ENCODE measurements at regions not wholly inside any gene's neighbourhood (a gene's known extent, or its start where the extent isn't known, plus 50 kb on each side); places are given as distances from the start of the nearest gene placed in this dataset.

DNA sequence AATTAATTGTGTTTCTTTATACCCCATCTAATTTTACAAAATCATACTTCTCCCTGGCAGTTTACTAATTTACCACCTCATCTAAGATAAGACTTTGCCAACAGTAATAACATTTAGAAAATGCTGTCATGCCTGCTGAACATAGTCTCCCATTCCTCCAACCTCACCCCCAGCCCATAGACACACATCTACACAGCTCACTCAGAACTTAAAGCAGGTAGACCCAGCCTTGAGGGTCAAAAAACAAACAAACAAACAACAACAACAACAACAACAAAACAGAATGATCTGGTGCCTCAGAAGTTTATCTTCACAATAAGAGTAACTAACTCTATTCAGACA is 94.0 kb downstream of the ZC3H11B start:
- in situ Hi-C loops (cut with MboI; ENCODE audit: low pct_unique_long_range_greater_than_20kb in 2 of 9, low sequenced_read_pairs in 9 of 9, unreplicated experiment in 9 of 9) = no loop called here
- peaks cover 0 to 8% of the 10 kb centered on the region in 2 donors for H3K4me1 ChIP-seq (replicated peaks in 1 of 2)
- no peak for ATAC-seq (replicated peaks in 6 of 8)
- no peak overlapping the region for H3K4me3 ChIP-seq
- H3K27ac ChIP-seq = no peak overlapping the region

DNA sequence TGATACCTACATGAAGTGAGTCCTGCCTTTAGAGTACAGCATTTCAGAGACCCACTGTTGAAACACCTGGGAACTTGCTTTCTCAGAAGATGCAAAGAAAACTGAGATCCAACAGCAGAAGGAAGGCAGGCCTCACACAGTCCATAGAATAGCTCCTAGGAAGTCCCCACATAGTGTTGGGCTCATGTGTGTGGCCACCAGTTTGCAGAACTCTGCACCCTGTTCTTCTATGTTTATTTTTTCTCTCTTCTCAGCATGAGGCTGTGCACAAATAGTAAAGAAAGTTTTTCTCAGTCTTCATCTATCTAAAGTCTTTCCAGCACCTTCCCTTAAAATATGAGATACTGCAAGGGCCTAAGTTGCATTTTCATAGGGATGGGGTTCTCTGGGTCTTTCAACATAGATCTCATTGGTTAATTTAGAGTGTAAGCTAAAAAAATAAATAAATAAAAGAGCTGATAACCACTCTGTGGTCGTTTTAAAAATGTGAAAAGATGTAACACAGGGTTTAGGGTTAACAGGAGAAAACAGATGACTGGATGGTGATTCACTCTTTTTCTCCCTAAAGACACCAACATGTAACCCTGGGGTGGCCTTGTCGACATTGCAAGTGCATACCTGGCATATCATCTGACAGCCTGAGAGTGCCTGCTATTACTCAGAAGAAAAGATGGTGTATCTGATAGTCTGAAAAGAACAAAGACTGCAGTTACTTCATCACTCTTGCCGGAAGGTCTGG is 94.6 kb downstream of the ZC3H11B start:
- Histone ChIP-seq H3K27ac (no peak overlapping the region), H3K4me1 (replicated peaks in 1 of 2) (peaks cover 0 to 4% of the 10 kb centered on the region in 2 donors), H3K4me3 (no peak overlapping the region)
- no peak for ATAC-seq (replicated peaks in 6 of 8)
- in situ Hi-C loops (cut with MboI; ENCODE audit: low pct_unique_long_range_greater_than_20kb in 2 of 9, low sequenced_read_pairs in 9 of 9, unreplicated experiment in 9 of 9) = no loop called here
- 0 to 79% (median 60%) methylated on average over 2 to 3 of the region's 3 CpGs for WGBS, 10 experiments

DNA sequence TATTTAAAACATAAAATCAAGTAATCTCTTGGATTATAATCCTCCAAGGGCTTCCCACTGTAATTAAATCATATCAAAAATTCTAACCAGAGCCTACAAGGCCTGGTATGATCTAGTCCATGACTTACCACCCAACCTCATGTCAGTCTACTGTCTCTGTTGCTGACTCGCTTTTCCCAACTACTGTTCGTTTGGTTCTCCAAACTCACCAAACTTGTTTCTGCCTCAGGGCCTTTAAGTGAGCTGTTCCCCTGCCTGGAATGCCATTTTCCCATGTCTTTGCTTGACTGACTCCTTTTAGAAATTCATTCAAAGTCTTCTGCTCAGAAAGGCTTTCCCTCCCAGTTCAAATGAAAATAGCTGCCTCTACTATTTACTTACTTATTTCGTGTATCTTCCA is 95.9 kb downstream of the ZC3H11B start:
- in situ Hi-C loops (cut with MboI; ENCODE audit: low pct_unique_long_range_greater_than_20kb in 2 of 9, low sequenced_read_pairs in 9 of 9, unreplicated experiment in 9 of 9) = no loop called here

DNA sequence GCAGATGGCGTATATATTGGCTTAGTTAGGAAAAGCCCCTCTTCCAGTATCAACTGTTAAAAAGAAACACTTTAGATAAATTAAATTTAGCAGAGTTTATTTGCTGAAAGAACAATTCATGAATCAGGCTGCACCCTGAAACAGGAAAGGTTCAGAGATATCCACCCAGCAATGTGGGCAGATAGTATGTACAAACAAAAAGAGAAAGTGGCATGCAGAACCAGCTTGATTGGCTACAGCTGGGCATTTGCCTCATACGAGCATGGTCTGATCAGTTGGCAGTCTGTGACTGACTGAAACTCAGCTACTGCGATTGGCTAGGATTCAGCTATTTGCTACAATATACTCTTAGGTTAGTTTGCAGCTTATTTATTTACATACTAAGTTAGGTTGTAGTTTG is 98.2 kb downstream of the ZC3H11B start:
- Histone ChIP-seq H3K4me1 (replicated peaks in 1 of 2) (no peaks in the 10 kb centered on the region), H3K4me3 (no peak overlapping the region), H3K27ac (no peak overlapping the region)
- in situ Hi-C loops (cut with MboI; ENCODE audit: low pct_unique_long_range_greater_than_20kb in 2 of 9, low sequenced_read_pairs in 9 of 9, unreplicated experiment in 9 of 9) = no loop called here
- no peak for ATAC-seq (replicated peaks in 6 of 8)
- 25 to 94% (median 91%) methylated on average over 1 to 3 of the region's 3 CpGs; no CpG with 5 or more reads in 1 of the 10 experiments for WGBS, 10 experiments

More for the DNA sequence above, 95.9 kb downstream of the ZC3H11B start:
- Histone ChIP-seq H3K4me1 (replicated peaks in 1 of 2) (no peaks in the 10 kb centered on the region), H3K27ac (no peak overlapping the region), H3K4me3 (no peak overlapping the region)
- no peak for ATAC-seq (replicated peaks in 6 of 8)
- WGBS, 10 experiments = 57 to 100% (median 78%) methylated on average over 1 to 3 of the region's 3 CpGs; no CpG with 5 or more reads in 1 of the 10 experiments

DNA sequence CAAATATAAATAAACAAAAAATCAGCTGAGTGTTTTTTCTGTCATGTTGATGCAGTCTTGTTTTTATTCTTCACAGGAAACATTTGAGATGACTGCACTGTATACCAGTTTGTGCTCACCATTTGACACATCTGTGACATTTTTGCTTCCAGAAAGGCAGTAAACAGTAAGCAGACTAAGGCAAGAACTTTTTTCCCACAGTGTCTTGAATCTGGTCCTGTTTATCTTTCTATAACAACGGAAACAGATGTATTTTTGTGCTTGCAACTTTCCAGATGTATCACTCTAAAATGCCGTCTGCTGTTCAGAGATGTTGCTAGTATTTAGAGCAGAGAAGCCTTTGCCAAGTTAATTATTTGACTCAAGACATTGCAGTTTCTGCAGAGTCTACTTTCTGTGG is 105.5 kb downstream of the ZC3H11B start:
- no peak for ATAC-seq (replicated peaks in 6 of 8)
- 6 to 95% (median 77%) methylated on average over 2 of the region's 2 CpGs; no CpG with 5 or more reads in 5 of the 10 experiments for WGBS, 10 experiments
- Histone ChIP-seq H3K4me3 (no peak overlapping the region), H3K27ac (no peak overlapping the region), H3K4me1 (replicated peaks in 1 of 2) (peaks cover 0 to 9% of the 10 kb centered on the region in 2 donors)
- in situ Hi-C loops (cut with MboI; ENCODE audit: low pct_unique_long_range_greater_than_20kb in 2 of 9, low sequenced_read_pairs in 9 of 9, unreplicated experiment in 9 of 9) = no loop called here

DNA sequence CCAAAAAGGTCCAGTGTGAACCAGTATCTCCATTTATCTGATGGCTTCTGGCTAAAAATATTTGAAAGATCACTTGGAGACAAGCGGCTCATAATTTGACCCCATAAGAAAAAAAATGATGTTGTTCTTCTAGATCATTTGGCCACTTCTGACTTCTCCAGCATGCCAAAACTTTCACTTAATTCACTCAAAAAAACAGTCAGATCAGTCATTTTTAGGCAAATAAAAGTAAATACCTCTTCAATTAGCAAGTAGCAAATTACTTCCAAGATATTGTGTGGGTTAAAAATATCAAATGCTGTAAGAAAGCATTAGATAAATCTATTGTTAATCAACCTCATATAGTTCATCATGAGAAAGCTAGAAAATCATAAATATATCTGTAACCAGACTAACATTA is 106.0 kb downstream of the ZC3H11B start:
- 14 to 100% (median 95%) methylated on average over 1 of the region's 1 CpG; no CpG with 5 or more reads in 2 of the 10 experiments for WGBS, 10 experiments
- ATAC-seq (replicated peaks in 6 of 8) = no peak
- Histone ChIP-seq H3K4me1 (replicated peaks in 1 of 2) (peaks cover 0 to 9% of the 10 kb centered on the region in 2 donors), H3K27ac (no peak overlapping the region), H3K4me3 (no peak overlapping the region)
- in situ Hi-C loops (cut with MboI; ENCODE audit: low pct_unique_long_range_greater_than_20kb in 2 of 9, low sequenced_read_pairs in 9 of 9, unreplicated experiment in 9 of 9) = no loop called here

DNA sequence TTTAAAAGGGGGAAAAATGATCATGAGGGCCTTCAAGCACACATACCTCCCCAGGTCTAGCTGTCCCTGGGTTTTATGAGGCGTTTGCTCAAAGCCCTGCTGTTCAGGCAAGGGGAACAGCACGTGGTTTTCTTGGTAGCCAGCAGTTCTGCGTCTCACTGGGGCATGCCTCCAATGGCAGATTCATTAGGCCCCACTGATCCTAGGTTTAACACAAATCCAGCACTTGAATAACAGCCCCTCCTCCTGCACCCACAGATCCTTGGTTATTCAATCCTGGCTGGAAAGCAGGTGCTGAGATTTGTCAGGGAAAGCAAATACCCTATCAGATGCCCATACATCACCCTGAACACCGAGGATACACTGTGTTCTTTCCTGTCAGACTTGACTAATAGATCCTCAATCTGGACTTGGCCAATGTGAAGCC is 106.4 kb downstream of the ZC3H11B start:
- peaks cover 0 to 9% of the 10 kb centered on the region in 2 donors for H3K4me1 ChIP-seq (replicated peaks in 1 of 2)
- peak in 5 of 8 experiments; percentile 28 to 83 (median 57) for ATAC-seq (replicated peaks in 6 of 8)
- in situ Hi-C loops (cut with MboI; ENCODE audit: low pct_unique_long_range_greater_than_20kb in 2 of 9, low sequenced_read_pairs in 9 of 9, unreplicated experiment in 9 of 9) = no loop called here
- 18 to 40% (median 27%) methylated on average over 1 to 4 of the region's 4 CpGs; no CpG with 5 or more reads in 2 of the 10 experiments for WGBS, 10 experiments
- H3K4me3 ChIP-seq = no peak overlapping the region
- peak overlapping the region in 1 of 2 donors; percentile 10 for H3K27ac ChIP-seq

DNA sequence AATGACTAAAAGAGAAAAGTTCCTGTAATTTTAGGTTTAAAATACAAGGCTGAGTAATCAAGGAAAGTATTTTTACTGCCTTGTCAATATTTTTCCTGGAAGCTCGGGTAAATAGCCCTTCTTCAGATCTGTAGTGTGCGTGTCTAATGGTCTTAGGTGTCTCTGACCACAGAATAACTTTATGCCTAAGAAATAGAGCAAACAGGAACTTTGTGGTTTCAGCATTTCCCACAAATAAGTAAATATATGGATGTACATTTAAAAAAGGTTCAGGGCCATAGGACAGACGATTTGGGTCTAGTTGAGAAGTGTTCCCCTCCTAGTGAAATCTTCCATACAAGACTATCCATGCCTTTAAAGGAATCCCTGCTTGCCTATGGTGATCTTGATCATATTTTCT is 107.0 kb downstream of the ZC3H11B start:
- WGBS, 10 experiments = 43 to 89% (median 75%) methylated on average over 1 to 3 of the region's 3 CpGs; no CpG with 5 or more reads in 1 of the 10 experiments
- in situ Hi-C loops (cut with MboI; ENCODE audit: low pct_unique_long_range_greater_than_20kb in 2 of 9, low sequenced_read_pairs in 9 of 9, unreplicated experiment in 9 of 9) = no loop called here
- no peak for ATAC-seq (replicated peaks in 6 of 8)
- H3K27ac ChIP-seq = no peak overlapping the region
- H3K4me1 ChIP-seq (replicated peaks in 1 of 2) = peaks cover 0 to 9% of the 10 kb centered on the region in 2 donors
- no peak overlapping the region for H3K4me3 ChIP-seq

DNA sequence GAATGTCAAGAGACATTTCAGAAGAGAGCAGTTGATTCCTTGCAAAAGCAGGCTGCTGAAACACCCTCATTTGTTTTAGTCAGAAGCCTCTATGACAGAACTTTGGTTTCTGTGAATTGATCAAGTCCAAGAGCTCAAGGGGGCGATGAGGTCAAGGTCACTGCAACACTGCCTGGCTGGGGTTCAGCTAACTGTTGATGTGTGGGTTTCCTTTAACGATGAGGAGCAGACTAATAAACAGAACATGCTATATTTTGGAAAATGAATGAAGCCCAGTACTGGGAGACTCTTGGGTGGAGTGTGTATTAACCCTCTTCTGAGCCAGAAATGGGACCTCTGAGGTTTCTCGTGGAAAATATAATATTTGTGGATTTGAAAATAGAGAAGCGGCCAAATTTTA is 109.3 kb downstream of the ZC3H11B start:
- in situ Hi-C loops (cut with MboI; ENCODE audit: low pct_unique_long_range_greater_than_20kb in 2 of 9, low sequenced_read_pairs in 9 of 9, unreplicated experiment in 9 of 9) = no loop called here
- Histone ChIP-seq H3K27ac (no peak overlapping the region), H3K4me3 (no peak overlapping the region), H3K4me1 (replicated peaks in 1 of 2) (peaks cover 0 to 9% of the 10 kb centered on the region in 2 donors)
- WGBS, 10 experiments = 38 to 96% (median 87%) methylated on average over 1 to 4 of the region's 4 CpGs
- no peak for ATAC-seq (replicated peaks in 6 of 8)

DNA sequence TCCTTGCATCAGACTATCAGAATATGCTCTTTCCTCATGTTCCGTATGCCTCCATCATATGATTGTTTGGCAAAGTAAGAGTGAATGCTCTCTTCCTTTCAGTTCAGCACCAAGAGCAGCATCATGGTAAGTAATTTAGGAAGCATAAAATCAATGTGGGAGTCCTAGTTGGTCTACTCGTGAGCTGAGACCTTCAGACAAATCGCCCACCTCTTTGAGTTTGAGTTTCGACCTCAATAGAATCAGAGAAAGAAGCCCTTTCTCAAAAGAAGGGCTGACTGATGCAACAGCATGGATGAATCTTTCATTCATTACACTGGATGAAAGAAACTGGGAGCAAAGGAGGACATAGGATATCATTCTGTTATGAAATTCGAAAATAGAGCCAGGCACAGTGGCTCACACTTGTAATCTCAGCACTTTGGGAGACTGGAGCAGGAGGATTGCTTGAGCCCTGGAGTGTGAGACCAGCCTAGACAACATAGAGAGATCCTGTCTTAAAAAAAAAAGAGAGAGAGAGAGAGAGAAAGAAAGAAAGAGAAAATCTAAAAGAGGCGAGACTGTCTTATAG is 112.5 kb downstream of the ZC3H11B start:
- Histone ChIP-seq H3K4me1 (replicated peaks in 1 of 2) (peaks cover 0 to 10% of the 10 kb centered on the region in 2 donors), H3K27ac (no peak overlapping the region), H3K4me3 (no peak overlapping the region)
- WGBS, 10 experiments = 58 to 98% (median 88%) methylated on average over 3 to 6 of the region's 6 CpGs
- no peak for ATAC-seq (replicated peaks in 6 of 8)
- in situ Hi-C loops (cut with MboI; ENCODE audit: low pct_unique_long_range_greater_than_20kb in 2 of 9, low sequenced_read_pairs in 9 of 9, unreplicated experiment in 9 of 9) = no loop called here

DNA sequence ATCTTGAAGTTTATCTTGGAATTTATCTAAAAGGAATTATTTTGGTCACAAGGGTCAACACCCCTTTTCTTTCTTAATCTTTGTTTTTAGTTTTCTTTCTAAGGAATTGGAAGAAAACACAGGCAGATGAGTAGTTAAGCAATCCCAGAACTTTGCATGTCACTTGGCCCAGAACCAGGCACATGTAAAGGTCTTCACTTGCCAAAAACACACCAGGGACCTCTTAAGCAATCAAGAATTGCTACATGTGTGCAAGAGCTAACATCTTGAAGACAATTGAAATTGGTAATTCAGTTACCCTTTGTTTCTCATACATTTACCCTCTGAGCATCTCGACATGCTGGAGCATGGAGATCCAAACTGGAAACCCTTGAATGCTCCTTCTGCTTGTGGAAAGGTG is 114.2 kb downstream of the ZC3H11B start:
- H3K4me1 ChIP-seq (replicated peaks in 1 of 2) = peaks cover 0 to 10% of the 10 kb centered on the region in 2 donors
- 0 to 100% (median 81%) methylated on average over 1 of the region's 1 CpG; no CpG with 5 or more reads in 2 of the 10 experiments for WGBS, 10 experiments
- in situ Hi-C loops (cut with MboI; ENCODE audit: low pct_unique_long_range_greater_than_20kb in 2 of 9, low sequenced_read_pairs in 9 of 9, unreplicated experiment in 9 of 9) = no loop called here
- peak in 2 of 8 experiments; percentile 54 to 68 for ATAC-seq (replicated peaks in 6 of 8)
- H3K27ac ChIP-seq = no peak overlapping the region
- H3K4me3 ChIP-seq = no peak overlapping the region

DNA sequence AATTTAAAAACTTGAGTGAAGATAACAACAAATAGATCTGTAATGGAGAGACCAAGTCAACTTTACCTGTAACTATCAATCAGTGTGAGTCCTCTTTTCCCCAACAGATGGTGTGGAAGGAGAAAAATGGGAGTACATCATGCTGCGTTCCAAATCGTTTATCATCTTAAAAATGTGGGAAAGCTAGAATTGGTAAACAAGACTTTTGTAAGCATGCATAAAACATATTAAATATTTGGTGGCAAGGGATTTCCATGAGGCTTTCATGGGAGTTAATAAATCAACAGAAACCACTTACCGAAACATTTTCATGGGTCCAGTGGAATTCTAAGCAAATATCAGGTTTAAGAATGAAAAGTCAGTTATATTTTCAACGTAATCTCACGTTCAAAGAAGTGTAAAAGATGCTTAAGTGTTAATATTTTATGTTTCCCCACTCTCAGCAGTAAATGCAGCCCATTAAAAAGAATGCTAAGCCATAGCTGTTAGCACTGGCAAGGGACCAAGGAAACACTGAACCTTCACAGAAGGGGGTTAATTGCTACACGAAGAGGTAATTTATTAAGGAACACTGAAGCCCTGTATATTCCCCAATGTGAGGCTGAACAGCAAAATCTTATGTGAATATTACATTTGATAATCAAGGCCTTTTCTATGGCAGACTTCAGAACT is 117.0 kb downstream of the ZC3H11B start:
- H3K27ac ChIP-seq = no peak overlapping the region
- ATAC-seq (replicated peaks in 6 of 8) = no peak
- peaks cover 0 to 10% of the 10 kb centered on the region in 2 donors for H3K4me1 ChIP-seq (replicated peaks in 1 of 2)
- 53 to 100% (median 70%) methylated on average over 1 to 6 of the region's 6 CpGs for whole genome bisulfite sequencing, 10 experiments
- in situ Hi-C loops (cut with MboI; ENCODE audit: low pct_unique_long_range_greater_than_20kb in 2 of 9, low sequenced_read_pairs in 9 of 9, unreplicated experiment in 9 of 9) = no loop called here
- H3K4me3 ChIP-seq = no peak overlapping the region

DNA sequence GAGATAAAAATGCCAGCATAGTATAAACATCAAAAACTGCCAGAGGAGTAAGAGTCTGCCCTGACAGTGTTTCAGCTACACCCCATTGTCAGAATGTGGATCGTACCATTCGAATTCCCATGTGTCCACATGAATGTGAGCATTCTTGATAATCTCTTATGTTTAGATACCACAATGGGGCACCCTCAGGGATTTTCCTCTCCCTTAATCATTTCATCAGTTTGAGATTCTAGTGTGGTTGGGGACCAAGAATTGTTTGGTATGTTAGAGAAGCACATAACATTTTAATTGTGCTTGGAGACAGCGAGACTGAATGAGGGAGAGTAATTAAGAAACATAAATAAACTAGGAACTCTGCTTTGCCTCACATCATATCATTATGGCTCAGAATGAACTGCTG is 120.2 kb downstream of the ZC3H11B start:
- WGBS, 10 experiments = 63 to 97% (median 94%) methylated on average over 1 to 3 of the region's 3 CpGs; no CpG with 5 or more reads in 3 of the 10 experiments
- in situ Hi-C loops (cut with MboI; ENCODE audit: low pct_unique_long_range_greater_than_20kb in 2 of 9, low sequenced_read_pairs in 9 of 9, unreplicated experiment in 9 of 9) = no loop called here
- Histone ChIP-seq H3K4me1 (replicated peaks in 1 of 2) (peaks cover 0 to 10% of the 10 kb centered on the region in 2 donors), H3K27ac (no peak overlapping the region), H3K4me3 (no peak overlapping the region)
- no peak for ATAC-seq (replicated peaks in 6 of 8)

All from motor neuron (in vitro differentiated cells).